GDM1 (cell line): ENCODE measurements at regions not wholly inside any gene's neighbourhood (a gene's known extent, or its start where the extent isn't known, plus 50 kb on each side); places are given as distances from the start of the nearest gene placed in this dataset.

Experiments used
- DNase-seq: peaks from one replicate; lab custom pipeline; 2025; lab: John Stamatoyannopoulos, UW

- no peak for DNase-seq
These were observed 110.7 kb upstream of the UQCRFS1 start for GRCh38 chr19:29323440-29324290.

GRCh38 chr19:29324291-29324680 is 111.3 kb upstream of the UQCRFS1 start:
- DNase-seq, result no peak

GRCh38 chr19:29324717-29325116 is 111.8 kb upstream of the UQCRFS1 start:
- no peak for DNase-seq

GRCh38 chr19:29325241-29325975 is 112.5 kb upstream of the UQCRFS1 start:
- DNase-seq, result no peak

- no peak for DNase-seq
These were observed 113.4 kb upstream of the UQCRFS1 start for GRCh38 chr19:29326351-29326750.

- no peak for DNase-seq
These were observed 114.2 kb upstream of the UQCRFS1 start for GRCh38 chr19:29326849-29327840.

GRCh38 chr19:29328586-29328985 is 115.6 kb upstream of the UQCRFS1 start:
- no peak for DNase-seq

GRCh38 chr19:29329460-29330134 is 116.6 kb upstream of the UQCRFS1 start:
- no peak for DNase-seq

- no peak for DNase-seq
These were observed 123.5 kb upstream of the UQCRFS1 start for GRCh38 chr19:29336425-29336824.

- DNase-seq, result no peak
These were observed 124.1 kb upstream of the UQCRFS1 start for GRCh38 chr19:29337029-29337428.

- no peak for DNase-seq
These were observed 125.5 kb upstream of the UQCRFS1 start for GRCh38 chr19:29338480-29338879.

GRCh38 chr19:29342721-29343120 is 129.8 kb upstream of the UQCRFS1 start:
- DNase-seq, result no peak

GRCh38 chr19:29364224-29364726 is 151.3 kb upstream of the UQCRFS1 start:
- no peak for DNase-seq

- DNase-seq, result no peak
These were observed 152.0 kb upstream of the UQCRFS1 start for GRCh38 chr19:29364999-29365398.

GRCh38 chr19:29365836-29366417 is 153.0 kb upstream of the UQCRFS1 start:
- DNase-seq, result no peak

- no peak for DNase-seq
These were observed 153.8 kb upstream of the UQCRFS1 start for GRCh38 chr19:29366757-29367156.

GRCh38 chr19:29367791-29368222 is 154.9 kb upstream of the UQCRFS1 start:
- no peak for DNase-seq

GRCh38 chr19:29370276-29370675 is 155.5 kb upstream of the VSTM2B start:
- no peak for DNase-seq

- no peak for DNase-seq
These were observed 154.3 kb upstream of the VSTM2B start for GRCh38 chr19:29371251-29372090.

- no peak for DNase-seq
These were observed 153.7 kb upstream of the VSTM2B start for GRCh38 chr19:29372091-29372415.
